MM.1S (cell line): ENCODE measurements at regions not wholly inside any gene's neighbourhood (a gene's known extent, or its start where the extent isn't known, plus 50 kb on each side); places are given as distances from the start of the nearest gene placed in this dataset.

ENCODE experiments used
- EZH2phosphoT487 ChIP-seq: fragments of 300-600 bp; sonication (generic); IDR thresholded peaks from 2 replicates; pipeline ENCODE4 v1.6.1; 2018; ENCODE audit warnings: antibody characterized with exemption, low read length
- TF ChIP-seq, protein P1 (sequence below): fragments of 300-600 bp; sonication (generic); IDR thresholded peaks from 2 replicates; pipeline ENCODE4 v1.5.1; 2016; ENCODE audit warnings: antibody characterized with exemption, low read length, mixed read lengths

DNA sequence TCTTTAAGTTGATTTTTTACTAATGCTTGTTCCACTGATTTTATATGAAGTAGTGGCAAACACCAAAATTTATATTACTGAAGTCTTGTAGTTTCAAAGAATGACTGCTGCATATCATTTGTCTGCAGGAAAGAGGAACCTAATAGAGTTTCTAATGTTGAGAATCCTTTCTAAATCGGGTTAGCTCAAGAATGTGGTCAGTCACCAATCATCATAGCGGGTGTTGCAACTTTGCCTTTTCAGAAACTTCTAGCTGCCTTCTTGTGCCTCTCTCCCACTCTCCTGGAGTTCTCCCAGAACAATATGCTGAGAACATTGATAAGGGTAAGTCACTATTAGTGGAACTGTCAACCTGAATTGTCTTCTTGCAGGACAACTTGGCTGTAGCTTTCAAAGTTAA lies 524.8 kb upstream of the SORCS1 start:
- TF ChIP-seq, protein P1, sequence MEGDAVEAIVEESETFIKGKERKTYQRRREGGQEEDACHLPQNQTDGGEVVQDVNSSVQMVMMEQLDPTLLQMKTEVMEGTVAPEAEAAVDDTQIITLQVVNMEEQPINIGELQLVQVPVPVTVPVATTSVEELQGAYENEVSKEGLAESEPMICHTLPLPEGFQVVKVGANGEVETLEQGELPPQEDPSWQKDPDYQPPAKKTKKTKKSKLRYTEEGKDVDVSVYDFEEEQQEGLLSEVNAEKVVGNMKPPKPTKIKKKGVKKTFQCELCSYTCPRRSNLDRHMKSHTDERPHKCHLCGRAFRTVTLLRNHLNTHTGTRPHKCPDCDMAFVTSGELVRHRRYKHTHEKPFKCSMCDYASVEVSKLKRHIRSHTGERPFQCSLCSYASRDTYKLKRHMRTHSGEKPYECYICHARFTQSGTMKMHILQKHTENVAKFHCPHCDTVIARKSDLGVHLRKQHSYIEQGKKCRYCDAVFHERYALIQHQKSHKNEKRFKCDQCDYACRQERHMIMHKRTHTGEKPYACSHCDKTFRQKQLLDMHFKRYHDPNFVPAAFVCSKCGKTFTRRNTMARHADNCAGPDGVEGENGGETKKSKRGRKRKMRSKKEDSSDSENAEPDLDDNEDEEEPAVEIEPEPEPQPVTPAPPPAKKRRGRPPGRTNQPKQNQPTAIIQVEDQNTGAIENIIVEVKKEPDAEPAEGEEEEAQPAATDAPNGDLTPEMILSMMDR, result no peak
- no peak for TF ChIP-seq EZH2phosphoT487
